GM19467 (cell line): ENCODE measurements at regions not wholly inside any gene's neighbourhood (a gene's known extent, or its start where the extent isn't known, plus 50 kb on each side); places are given as distances from the start of the nearest gene placed in this dataset.

Experiments
- ATAC-seq: cut with Tn5 transposase; IDR thresholded peaks from one replicate; pipeline ENCODE4 v1.9.1; 2021; ENCODE audit warnings: mild to moderate bottlenecking, moderate library complexity; ENCODE audit not compliant: unreplicated experiment

- ATAC-seq, result no peak
Measured at GRCh38 chr5:42905827-42906226, 94.1 kb upstream of the SELENOP start.

GRCh38 chr5:42900734-42901133 is 89.0 kb upstream of the SELENOP start:
- ATAC-seq, result no peak

GRCh38 chr5:42898760-42899159 is 87.1 kb upstream of the SELENOP start:
- ATAC-seq, result no peak

GRCh38 chr5:42896523-42896922 is 84.8 kb upstream of the SELENOP start:
- ATAC-seq, result no peak

- no peak for ATAC-seq
Measured at GRCh38 chr5:42894057-42894456, 82.4 kb upstream of the SELENOP start.

- ATAC-seq, result peak; percentile 88
Measured at GRCh38 chr5:42889311-42889933, 77.7 kb upstream of the SELENOP start.

GRCh38 chr5:42888771-42889170 is 77.1 kb upstream of the SELENOP start:
- ATAC-seq, result no peak

GRCh38 chr5:42887575-42887974 is 75.9 kb upstream of the SELENOP start:
- ATAC-seq, result no peak

- ATAC-seq, result no peak
Measured at GRCh38 chr5:42887097-42887496, 75.4 kb upstream of the SELENOP start.

GRCh38 chr5:42886635-42887034 is 74.9 kb upstream of the SELENOP start:
- no peak for ATAC-seq

- no peak for ATAC-seq
Measured at GRCh38 chr5:42884326-42884725, 72.6 kb upstream of the SELENOP start.

GRCh38 chr5:42881416-42882117 is 69.9 kb upstream of the SELENOP start:
- no peak for ATAC-seq

- ATAC-seq, result no peak
Measured at GRCh38 chr5:42880496-42881150, 68.9 kb upstream of the SELENOP start.

GRCh38 chr5:42879291-42879690 is 67.6 kb upstream of the SELENOP start:
- ATAC-seq, result no peak

GRCh38 chr5:42878550-42878949 is 66.9 kb upstream of the SELENOP start:
- ATAC-seq, result no peak

GRCh38 chr5:42878041-42878440 is 66.3 kb upstream of the SELENOP start:
- ATAC-seq, result no peak

GRCh38 chr5:42877431-42877830 is 65.7 kb upstream of the SELENOP start:
- ATAC-seq, result no peak

GRCh38 chr5:42876375-42876844 is 64.7 kb upstream of the SELENOP start:
- ATAC-seq, result no peak

GRCh38 chr5:42875785-42876374 is 64.2 kb upstream of the SELENOP start:
- ATAC-seq, result no peak

GRCh38 chr5:42875211-42875610 is 63.5 kb upstream of the SELENOP start:
- ATAC-seq, result no peak

- no peak for ATAC-seq
Measured at GRCh38 chr5:42874621-42875198, 63.0 kb upstream of the SELENOP start.
